ENCODE measurements at regions not wholly inside any gene's neighbourhood (a gene's known extent, or its start where the extent isn't known, plus 50 kb on each side); places are given as distances from the start of the nearest gene placed in this dataset.

DNA sequence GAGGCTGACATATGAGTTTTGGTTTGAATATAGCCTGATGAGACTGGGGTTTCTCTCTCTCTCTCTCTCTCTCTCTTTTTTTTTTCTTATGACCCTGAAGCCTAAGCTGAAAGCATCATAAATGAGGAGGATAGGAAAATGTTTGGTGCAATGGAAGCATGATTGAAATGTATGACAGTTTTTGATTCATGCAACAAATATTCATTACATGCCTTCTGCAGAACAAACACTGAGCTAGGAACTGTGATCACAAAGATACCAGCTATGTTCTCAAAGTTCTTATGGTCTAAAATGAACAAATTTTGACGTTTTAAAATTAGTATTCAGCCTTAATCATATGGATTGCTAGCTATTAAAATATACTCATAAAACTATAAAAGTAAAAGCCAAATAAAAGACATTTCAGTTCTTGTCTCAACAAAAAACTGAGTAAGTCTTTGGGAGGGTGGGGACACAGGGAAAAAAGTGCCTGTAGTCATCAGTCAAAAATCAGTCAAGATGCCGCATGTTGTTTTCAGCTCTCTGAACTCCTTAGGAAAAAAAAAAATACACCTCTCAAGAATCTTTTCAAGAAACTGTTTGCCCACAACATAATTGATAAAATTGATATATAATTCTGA, 57.2 kb downstream of the NKX6-1 start:
- H3K4me3 Mint-ChIP-seq (ENCODE audit: low read depth, unreplicated experiment) = no peak overlapping the region
- peaks cover 17% of the 10 kb centered on the region for H3K27me3 Mint-ChIP-seq (ENCODE audit: unreplicated experiment)
- no peak for TF ChIP-seq CTCF (IDR thresholded peaks at IDR 0.05; ENCODE audit: unreplicated experiment)
- H3K4me1 Mint-ChIP-seq (ENCODE audit: low read depth, unreplicated experiment) = no peaks in the 10 kb centered on the region
- no peak overlapping the region for H3K27ac Mint-ChIP-seq (ENCODE audit: unreplicated experiment)
- CTCF ChIA-PET = no interaction called here
- no peak for DNase-seq
- intact Hi-C loops (cut with micrococcal nuclease; ENCODE audit: unreplicated experiment) = no loop called here
- no TSS peak for BruUV-seq (replicated peaks)
- no peaks in the 10 kb centered on the region for H3K36me3 Mint-ChIP-seq (ENCODE audit: insufficient read depth, unreplicated experiment)
- no peaks in the 10 kb centered on the region for H3K9me3 Mint-ChIP-seq (ENCODE audit: low read depth, unreplicated experiment)

DNA sequence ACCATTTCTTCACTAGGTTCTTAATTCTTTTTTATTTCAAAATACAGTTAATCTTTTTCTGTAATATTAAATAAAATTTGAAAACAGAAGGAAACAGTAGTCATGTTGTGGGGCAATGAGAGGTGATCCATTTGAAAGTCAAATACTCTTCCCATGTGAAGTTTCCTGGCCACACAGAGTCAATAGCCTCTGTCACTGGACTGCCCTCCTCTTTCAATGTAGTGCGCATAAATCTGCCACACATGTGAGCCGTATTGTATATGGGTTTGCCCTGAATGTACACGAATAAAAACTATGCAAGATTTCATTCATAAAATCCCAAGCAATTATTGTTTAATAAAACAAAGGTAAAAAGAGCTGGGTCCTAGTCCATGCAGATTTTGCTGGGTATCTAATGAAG, 59.1 kb downstream of the NKX6-1 start:
- H3K36me3 Mint-ChIP-seq (ENCODE audit: insufficient read depth, unreplicated experiment) = no peaks in the 10 kb centered on the region
- no peak for TF ChIP-seq CTCF (IDR thresholded peaks at IDR 0.05; ENCODE audit: unreplicated experiment)
- intact Hi-C loops (cut with micrococcal nuclease; ENCODE audit: unreplicated experiment) = no loop called here
- CTCF ChIA-PET = no interaction called here
- H3K4me3 Mint-ChIP-seq (ENCODE audit: low read depth, unreplicated experiment) = no peak overlapping the region
- H3K27me3 Mint-ChIP-seq (ENCODE audit: unreplicated experiment) = peaks cover 16% of the 10 kb centered on the region
- H3K9me3 Mint-ChIP-seq (ENCODE audit: low read depth, unreplicated experiment) = no peaks in the 10 kb centered on the region
- no TSS peak for BruUV-seq (replicated peaks)
- no peaks in the 10 kb centered on the region for H3K4me1 Mint-ChIP-seq (ENCODE audit: low read depth, unreplicated experiment)
- H3K27ac Mint-ChIP-seq (ENCODE audit: unreplicated experiment) = no peak overlapping the region
- DNase-seq = no peak

GRCh38 chr4:84436812-84437211, 62.3 kb downstream of the NKX6-1 start:
- Mint-ChIP-seq H3K4me1 (ENCODE audit: low read depth, unreplicated experiment) (peaks cover 8% of the 10 kb centered on the region), H3K9me3 (ENCODE audit: low read depth, unreplicated experiment) (no peaks in the 10 kb centered on the region), H3K36me3 (ENCODE audit: insufficient read depth, unreplicated experiment) (no peaks in the 10 kb centered on the region), H3K4me3 (ENCODE audit: low read depth, unreplicated experiment) (no peak overlapping the region), H3K27ac (ENCODE audit: unreplicated experiment) (no peak overlapping the region), H3K27me3 (ENCODE audit: unreplicated experiment) (peaks cover 28% of the 10 kb centered on the region)
- intact Hi-C loops (cut with micrococcal nuclease; ENCODE audit: unreplicated experiment) = no loop called here
- CTCF ChIA-PET = no interaction called here
- no peak for TF ChIP-seq CTCF (IDR thresholded peaks at IDR 0.05; ENCODE audit: unreplicated experiment)
- no TSS peak for BruUV-seq (replicated peaks)
- no peak for DNase-seq

- no peaks in the 10 kb centered on the region for H3K9me3 Mint-ChIP-seq (ENCODE audit: low read depth, unreplicated experiment)
- no peak for DNase-seq
- intact Hi-C loops (cut with micrococcal nuclease; ENCODE audit: unreplicated experiment) = no loop called here
- H3K36me3 Mint-ChIP-seq (ENCODE audit: insufficient read depth, unreplicated experiment) = no peaks in the 10 kb centered on the region
- no peak overlapping the region for H3K4me3 Mint-ChIP-seq (ENCODE audit: low read depth, unreplicated experiment)
- CTCF ChIA-PET = no interaction called here
- no peak overlapping the region for H3K27ac Mint-ChIP-seq (ENCODE audit: unreplicated experiment)
- peaks cover 8% of the 10 kb centered on the region for H3K4me1 Mint-ChIP-seq (ENCODE audit: low read depth, unreplicated experiment)
- BruUV-seq (replicated peaks) = no TSS peak
- TF ChIP-seq CTCF (IDR thresholded peaks at IDR 0.05; ENCODE audit: unreplicated experiment) = no peak
- peaks cover 28% of the 10 kb centered on the region for H3K27me3 Mint-ChIP-seq (ENCODE audit: unreplicated experiment)
Measured at GRCh38 chr4:84434344-84434743, 64.7 kb downstream of the NKX6-1 start.
